AG09319 (cell line): ENCODE measurements at regions not wholly inside any gene's neighbourhood (a gene's known extent, or its start where the extent isn't known, plus 50 kb on each side); places are given as distances from the start of the nearest gene placed in this dataset.
"Not testable (repeated sequence)": the region's sequence is repeated elsewhere in the genome, so short reads cannot be mapped to it uniquely, and the experiment has no call there.

Source experiments
- DNase-seq: peaks from one replicate; pipeline ENCODE4 v3.0.0-alpha.2; 2010; ENCODE audit warnings: low read depth; ENCODE audit errors: extremely low read depth
- CTCF ChIP-seq: IDR thresholded peaks from 2 replicates; pipeline ENCODE4 v1.5.1; 2011; ENCODE audit warnings: low read depth, mild to moderate bottlenecking, inconsistent platforms, low read length, moderate library complexity

- no peak for TF ChIP-seq CTCF
- DNase-seq = no peak
Observed at GRCh38 chr10:23927576-23928325, 281.2 kb upstream of the KIAA1217 start.

- not testable (repeated sequence) for DNase-seq
Observed at GRCh38 chr10:23934023-23934422, 274.9 kb upstream of the KIAA1217 start.

- DNase-seq = no peak
- no peak for TF ChIP-seq CTCF
Observed at GRCh38 chr10:23945845-23946244, 263.1 kb upstream of the KIAA1217 start.

GRCh38 chr10:23951841-23952240 is 257.1 kb upstream of the KIAA1217 start:
- no peak for TF ChIP-seq CTCF
- no peak for DNase-seq

GRCh38 chr10:23955456-23956225 is 253.3 kb upstream of the KIAA1217 start:
- no peak for TF ChIP-seq CTCF
- no peak for DNase-seq

GRCh38 chr10:23965123-23965522 is 243.8 kb upstream of the KIAA1217 start:
- no peak for TF ChIP-seq CTCF
- no peak for DNase-seq

- no peak for DNase-seq
- TF ChIP-seq CTCF = no peak
Observed at GRCh38 chr10:23965880-23966279, 243.1 kb upstream of the KIAA1217 start.
